Endothelial cell of umbilical vein (primary cell): ENCODE measurements at regions not wholly inside any gene's neighbourhood (a gene's known extent, or its start where the extent isn't known, plus 50 kb on each side); places are given as distances from the start of the nearest gene placed in this dataset.

Experiments used
- BruUV-seq: library from RNA; stranded (reverse); fragments of 400-500 nt; replicated peaks from 2 replicates; lab custom pipeline; 2021; lab: Mats Ljungman, UMichigan
- CTCF ChIA-PET: fragments of 300-600, 350-600 bp; sonication (Branson Sonifier 250); formaldehyde crosslinking; loops from one replicate; lab custom pipeline; 2021; ENCODE audit warnings: antibody characterized with exemption, inconsistent platforms; lab: Charles Lee
- POLR2A ChIA-PET: fragments of 300-600, 350-600 bp; sonication (Branson Sonifier 250); formaldehyde crosslinking; loops from one replicate; lab custom pipeline; 2021; ENCODE audit warnings: antibody characterized with exemption, inconsistent platforms; lab: Charles Lee
- DNase-seq: peaks from one replicate; pipeline ENCODE4 v3.0.0-alpha.2; 2011; ENCODE audit warnings: low read depth, low spot score
- FAIRE-seq: peaks from 2 replicates; lab custom pipeline; 2011; peaks lifted over from hg19 to GRCh38; lab: Jason Lieb, UNC
- H2AFZ ChIP-seq: 2 replicates; pipeline ENCODE4 v1.6.0; 2012; ENCODE audit warnings: low read depth, low read length, control low read depth, inconsistent platforms
- H3K27ac ChIP-seq: 2 replicates; pipeline ENCODE4 v1.5.1; 2011; ENCODE audit warnings: low read depth, mild to moderate bottlenecking, control low read depth, low read length, moderate library complexity; ENCODE audit not compliant: insufficient read depth
- H3K27me3 ChIP-seq, 2 experiments: 2 replicates each; pipeline versions ENCODE4 v1.6.0 to v1.6.1; 2011; ENCODE audit warnings: low read length in 2 of 2, mixed read lengths in 1 of 2; ENCODE audit not compliant: control insufficient read depth in 2 of 2, insufficient read depth in 2 of 2
- H3K36me3 ChIP-seq, 2 experiments: 2 replicates in 1 of 2; 3 replicates in 1 of 2; pipeline ENCODE4 v1.5.1; 2011; ENCODE audit warnings: low read length in 2 of 2, mild to moderate bottlenecking in 1 of 2, moderate library complexity in 1 of 2; ENCODE audit not compliant: control insufficient read depth in 2 of 2, insufficient read depth in 2 of 2; ENCODE audit errors: extremely low read depth in 1 of 2
- H3K4me1 ChIP-seq: 3 replicates; pipeline ENCODE4 v1.5.1; 2011; ENCODE audit warnings: mild to moderate bottlenecking, low read length; ENCODE audit not compliant: control insufficient read depth, insufficient read depth; ENCODE audit errors: extremely low read depth
- H3K4me2 ChIP-seq: 2 replicates; pipeline ENCODE4 v1.6.1; 2011; ENCODE audit warnings: low read length, control low read depth, mixed read lengths; ENCODE audit not compliant: insufficient read depth
- H3K4me3 ChIP-seq, 3 experiments: fragments of 200-600 bp in 1 of 3; sonication (generic), shearing (Covaris generic) in 1 of 3; replicated peaks in 1 of 3; 2 replicates each; pipeline ENCODE4 v1.5.1; 2011 to 2016; ENCODE audit warnings: control low read depth in 3 of 3, low read length in 3 of 3, mild to moderate bottlenecking in 2 of 3, inconsistent platforms in 1 of 3, low read depth in 1 of 3, moderate library complexity in 1 of 3; ENCODE audit not compliant: insufficient read depth in 1 of 3
- H3K79me2 ChIP-seq: 2 replicates; pipeline ENCODE4 v1.6.0; 2012; ENCODE audit warnings: low read length, inconsistent platforms; ENCODE audit not compliant: control insufficient read depth, insufficient read depth
- H3K9ac ChIP-seq: replicated peaks from 2 replicates; pipeline ENCODE3; 2011; ENCODE audit warnings: low read length, control low read depth; ENCODE audit not compliant: insufficient read depth; ENCODE audit errors: extremely low read depth
- H3K9me1 ChIP-seq: replicated peaks from 3 replicates; pipeline ENCODE4 v1.6.0; 2011; ENCODE audit warnings: mild to moderate bottlenecking, low read length; ENCODE audit not compliant: control insufficient read depth, insufficient read depth; ENCODE audit errors: extremely low read depth
- H3K9me3 ChIP-seq: replicated peaks from 2 replicates; pipeline ENCODE4 v1.5.1; 2012; ENCODE audit warnings: low read length, inconsistent platforms; ENCODE audit not compliant: control insufficient read depth, insufficient read depth
- H4K20me1 ChIP-seq: replicated peaks from 2 replicates; pipeline ENCODE3; 2011; ENCODE audit warnings: mild to moderate bottlenecking, low read length; ENCODE audit not compliant: control insufficient read depth, insufficient read depth; ENCODE audit errors: extremely low read depth
- CTCF ChIP-seq, 2 donors: IDR thresholded peaks; 1 replicate in 1 of 2; 2 replicates in 1 of 2; pipeline ENCODE4 v1.5.1; 2011; ENCODE audit warnings: low read length in 2 of 2, mild to moderate bottlenecking in 2 of 2, moderate library complexity in 2 of 2, control low read depth in 1 of 2, inconsistent platforms in 1 of 2, low read depth in 1 of 2; ENCODE audit not compliant: insufficient read depth in 1 of 2; ENCODE audit errors: extremely low read depth in 1 of 2
- EZH2 ChIP-seq: IDR thresholded peaks from 2 replicates; pipeline ENCODE4 v1.6.1; 2012; ENCODE audit warnings: borderline replicate concordance, low read depth, mild to moderate bottlenecking, moderate library complexity, low read length, inconsistent platforms; ENCODE audit not compliant: severe bottlenecking
- FOS ChIP-seq: IDR thresholded peaks from 2 replicates; pipeline ENCODE4 v1.6.1; 2011; ENCODE audit warnings: mild to moderate bottlenecking, low read length, moderate library complexity, borderline replicate concordance; ENCODE audit not compliant: insufficient read depth
- GATA2 ChIP-seq: IDR thresholded peaks from 2 replicates; pipeline ENCODE4 v1.7.0; 2011; ENCODE audit warnings: low read depth, mild to moderate bottlenecking, moderate library complexity, mixed read lengths, low read length; ENCODE audit not compliant: insufficient read length, insufficient read depth
- JUN ChIP-seq: IDR thresholded peaks from 2 replicates; pipeline ENCODE4 v1.6.1; 2011; ENCODE audit warnings: borderline replicate concordance, low read depth; ENCODE audit not compliant: insufficient read length, insufficient read depth
- MAX ChIP-seq: IDR thresholded peaks from 2 replicates; pipeline ENCODE4 v1.6.1; 2011; ENCODE audit not compliant: insufficient read depth, insufficient read length
- MYC ChIP-seq: IDR thresholded peaks from one replicate; pipeline ENCODE4 v1.6.1; 2011; ENCODE audit warnings: mild to moderate bottlenecking, low read depth, low read length
- POLR2A ChIP-seq: IDR thresholded peaks from 2 replicates; pipeline ENCODE4 v1.6.1; 2012; ENCODE audit warnings: low read depth, mild to moderate bottlenecking, control low read depth, low read length
- POLR2AphosphoS5 ChIP-seq: IDR thresholded peaks from 2 replicates; pipeline ENCODE4 v1.6.1; 2012; ENCODE audit warnings: low read depth, mild to moderate bottlenecking, control low read depth, low read length, moderate library complexity; ENCODE audit not compliant: insufficient read depth
- dilution Hi-C: fragments of 300-500 bp; cut with MboI; formaldehyde crosslinking; loops from one replicate; pipeline ENCODE4 v1.15.0; 2019; ENCODE audit warnings: low sequenced_read_pairs; ENCODE audit not compliant: extremely low pct_ligation_motif_present
- intact Hi-C: fragments of 100-400 bp; cut with micrococcal nuclease; formaldehyde crosslinking; loops from one replicate; pipeline ENCODE4 v1.10.0; 2022

GRCh38 chr1:60470246-60470645, 396.7 kb upstream of the C1orf87 start:
- no peaks in the 10 kb centered on the region for H3K9me3 ChIP-seq
- H2AFZ ChIP-seq = no peak overlapping the region
- no peak for FAIRE-seq
- H3K9ac ChIP-seq = peak overlapping the region; percentile 66
- H3K79me2 ChIP-seq = no peaks in the 10 kb centered on the region
- H3K4me2 ChIP-seq = peak overlapping the region; percentile 91
- H3K4me1 ChIP-seq = peaks cover 27% of the 10 kb centered on the region
- ChIA-PET POLR2A (no interaction called here), CTCF (interaction anchor here (0.7 to 1.0 kb wide), 2 partner anchors 16 to 189 kb away, joined by 3 to 4 read pairs; no protein-coding TSS in a partner anchor)
- H3K27me3 ChIP-seq = no peaks in the 10 kb centered on the region
- no peaks in the 10 kb centered on the region for H3K9me1 ChIP-seq
- no peak overlapping the region for H3K4me3 ChIP-seq
- dilution Hi-C loops = no loop called here
- H3K36me3 ChIP-seq = no peaks in the 10 kb centered on the region
- H3K27ac ChIP-seq = peak overlapping the region; percentile 82
- H4K20me1 ChIP-seq = no peaks in the 10 kb centered on the region
- peak; percentile 48 for TF ChIP-seq GATA2
- TF ChIP-seq POLR2A = no peak
- peak; percentile 44 for TF ChIP-seq JUN
- TF ChIP-seq FOS = peak; percentile 74
- intact Hi-C loops = loop anchor here (1.0 to 2.0 kb wide), 6 partner anchors 40 to 491 kb away; no protein-coding TSS in a partner anchor
- BruUV-seq = no TSS peak
- DNase-seq = peak; percentile 66

GRCh38 chr1:60463786-60464185, 390.2 kb upstream of the C1orf87 start:
- Histone ChIP-seq H3K9me3 (no peaks in the 10 kb centered on the region), H3K79me2 (no peaks in the 10 kb centered on the region), H3K9me1 (no peaks in the 10 kb centered on the region), H3K27me3 (no peaks in the 10 kb centered on the region), H3K27ac (no peak overlapping the region), H4K20me1 (no peaks in the 10 kb centered on the region), H2AFZ (no peak overlapping the region), H3K4me1 (peaks cover under 1% of the 10 kb centered on the region), H3K9ac (no peak overlapping the region), H3K36me3 (no peaks in the 10 kb centered on the region), H3K4me2 (no peak overlapping the region), H3K4me3 (no peak overlapping the region)
- ChIA-PET CTCF (no interaction called here), POLR2A (no interaction called here)
- FAIRE-seq = no peak
- no peak for TF ChIP-seq GATA2
- no peak for TF ChIP-seq CTCF (IDR thresholded peaks at IDR 0.05; ENCODE audit: extremely low read depth in 1 of 2, insufficient read depth in 1 of 2, low read depth in 1 of 2, low read length in 2 of 2)
- no peak for TF ChIP-seq POLR2AphosphoS5
- TF ChIP-seq EZH2 = no peak
- no peak for TF ChIP-seq JUN
- no peak for TF ChIP-seq FOS
- no peak for TF ChIP-seq MAX
- TF ChIP-seq POLR2A = no peak
- no peak for TF ChIP-seq MYC
- DNase-seq = no peak
- BruUV-seq = no TSS peak
- intact Hi-C loops (no loop called here), dilution Hi-C loops (no loop called here)
